H1 (cell line): ENCODE measurements at regions not wholly inside any gene's neighbourhood (a gene's known extent, or its start where the extent isn't known, plus 50 kb on each side); places are given as distances from the start of the nearest gene placed in this dataset.

Experiments used
- CTCF ChIA-PET: fragments of 300-600 bp; sonication (Branson Sonifier 250); formaldehyde crosslinking; loops from one replicate; lab custom pipeline; 2021; ENCODE audit not compliant: partially characterized antibody; lab: Charles Lee
- POLR2A ChIA-PET: fragments of 300-600 bp; sonication (Branson Sonifier 250); formaldehyde crosslinking; loops from one replicate; lab custom pipeline; 2021; ENCODE audit warnings: inconsistent platforms; ENCODE audit not compliant: partially characterized antibody; lab: Charles Lee
- DNase-seq, 2 experiments: peaks; one replicate each; pipeline versions ENCODE4 v3.0.0 to v3.0.0-alpha.2; 2010 to 2022; ENCODE audit warnings: low spot score in 2 of 2, low read depth in 1 of 2, mixed read lengths in 1 of 2
- FAIRE-seq: peaks from 2 replicates; lab custom pipeline; 2011; peaks lifted over from hg19 to GRCh38; lab: Jason Lieb, UNC
- H2AFZ ChIP-seq: 2 replicates; pipeline ENCODE4 v1.8.1; 2012; ENCODE audit warnings: low read length, inconsistent platforms
- H2AK5ac ChIP-seq: 2 replicates; pipeline ENCODE4 v1.6.1; 2013; ENCODE audit warnings: low read depth, low read length
- H2BK120ac ChIP-seq: replicated peaks from 2 replicates; pipeline ENCODE3; 2013; ENCODE audit warnings: low read depth, low read length, inconsistent platforms
- H2BK12ac ChIP-seq: 2 replicates; pipeline ENCODE4 v1.6.1; 2013; ENCODE audit warnings: low read depth, low read length
- H2BK15ac ChIP-seq: 2 replicates; pipeline ENCODE4 v1.6.1; 2013; ENCODE audit warnings: low read length
- H2BK20ac ChIP-seq: 2 replicates; pipeline ENCODE4 v1.6.1; 2013; ENCODE audit warnings: low read length
- H2BK5ac ChIP-seq: 2 replicates; pipeline ENCODE4 v1.6.1; 2013; ENCODE audit warnings: low read depth, low read length
- H3K14ac ChIP-seq: 2 replicates; pipeline ENCODE4 v1.6.1; 2013; ENCODE audit warnings: inconsistent platforms; ENCODE audit not compliant: insufficient read length
- H3K18ac ChIP-seq: 2 replicates; pipeline ENCODE4 v1.6.1; 2013; ENCODE audit warnings: low read length; ENCODE audit errors: extremely low read depth
- H3K23ac ChIP-seq: 2 replicates; pipeline ENCODE4 v1.6.1; 2013; ENCODE audit warnings: inconsistent platforms; ENCODE audit not compliant: insufficient read length
- H3K23me2 ChIP-seq: 2 replicates; pipeline ENCODE4 v1.6.1; 2013; ENCODE audit warnings: low read depth, low read length
- H3K27ac ChIP-seq: 2 replicates; pipeline ENCODE4 v1.6.1; 2011; ENCODE audit warnings: low read depth, low read length, inconsistent platforms
- H3K27me3 ChIP-seq, 4 experiments: replicated peaks in 1 of 4; 1 replicate in 1 of 4; 2 replicates in 3 of 4; pipeline versions ENCODE4 v1.6.1 to v1.8.1; 2011 to 2013; ENCODE audit warnings: low read length in 3 of 4, mild to moderate bottlenecking in 3 of 4, inconsistent platforms in 2 of 4, mixed read lengths in 2 of 4, moderate library complexity in 1 of 4; ENCODE audit not compliant: control insufficient read depth in 3 of 4, insufficient read depth in 3 of 4; ENCODE audit errors: extremely low read depth in 1 of 4
- H3K36me3 ChIP-seq, 4 experiments: 2 replicates each; pipeline versions ENCODE4 v1.6.1 to v1.8.1; 2011 to 2013; ENCODE audit warnings: mild to moderate bottlenecking in 4 of 4, low read length in 3 of 4, moderate library complexity in 2 of 4, control low read depth in 1 of 4, inconsistent platforms in 1 of 4; ENCODE audit not compliant: insufficient read depth in 4 of 4, control insufficient read depth in 2 of 4
- H3K4ac ChIP-seq: replicated peaks from 2 replicates; pipeline ENCODE3; 2013; ENCODE audit warnings: low read length, low read depth, mixed read lengths, inconsistent platforms; ENCODE audit not compliant: insufficient read length
- H3K4me1 ChIP-seq, 4 experiments: replicated peaks in 1 of 4; 1 replicate in 1 of 4; 2 replicates in 3 of 4; pipeline versions ENCODE4 v1.6.1 to v1.8.1; 2011 to 2013; ENCODE audit warnings: low read length in 3 of 4, inconsistent platforms in 2 of 4, mixed read lengths in 1 of 4; ENCODE audit not compliant: insufficient read depth in 4 of 4, control insufficient read depth in 3 of 4
- H3K4me2 ChIP-seq, 2 experiments: 2 replicates each; pipeline versions ENCODE4 v1.6.1 to v1.8.1; 2011 to 2013; ENCODE audit warnings: low read depth in 2 of 2, low read length in 2 of 2, control low read depth in 1 of 2, inconsistent platforms in 1 of 2, mild to moderate bottlenecking in 1 of 2; ENCODE audit not compliant: insufficient read depth in 1 of 2
- H3K4me3 ChIP-seq, 4 experiments: fragments of 200-600, 300-600 bp in 1 of 4; sonication (generic), shearing (Covaris generic), sonication (Bioruptor Twin) in 1 of 4; 2 replicates each; pipeline versions ENCODE4 v1.5.1 to v1.8.1; 2011 to 2016; ENCODE audit warnings: low read length in 4 of 4, low read depth in 3 of 4, control low read depth in 2 of 4, inconsistent platforms in 2 of 4, mild to moderate bottlenecking in 2 of 4, mixed read lengths in 1 of 4, moderate library complexity in 1 of 4; ENCODE audit not compliant: insufficient read depth in 2 of 4; ENCODE audit errors: extremely low read depth in 1 of 4
- H3K56ac ChIP-seq: replicated peaks from 2 replicates; pipeline ENCODE3; 2013; ENCODE audit warnings: low read depth, mild to moderate bottlenecking, mixed read lengths, low read length, inconsistent platforms; ENCODE audit not compliant: insufficient read length
- H3K79me1 ChIP-seq: 2 replicates; pipeline ENCODE4 v1.6.1; 2013; ENCODE audit warnings: low read depth, low read length, control low read depth
- H3K79me2 ChIP-seq, 2 experiments: 2 replicates each; pipeline versions ENCODE4 v1.6.1 to v1.8.1; 2012 to 2013; ENCODE audit warnings: low read length in 2 of 2, mild to moderate bottlenecking in 2 of 2, inconsistent platforms in 1 of 2; ENCODE audit not compliant: insufficient read depth in 2 of 2, control insufficient read depth in 1 of 2
- H3K9ac ChIP-seq, 4 experiments: replicated peaks in 1 of 4; 1 replicate in 1 of 4; 2 replicates in 3 of 4; pipeline versions ENCODE4 v1.6.1 to v1.8.1; 2011 to 2013; ENCODE audit warnings: low read depth in 3 of 4, low read length in 3 of 4, control low read depth in 2 of 4, mild to moderate bottlenecking in 2 of 4, moderate library complexity in 2 of 4, inconsistent platforms in 1 of 4; ENCODE audit errors: extremely low read depth in 1 of 4
- H3K9me3 ChIP-seq, 2 experiments: 2 replicates each; pipeline versions ENCODE4 v1.6.1 to v1.8.1; 2012 to 2013; ENCODE audit warnings: mild to moderate bottlenecking in 2 of 2, moderate library complexity in 2 of 2, control low read depth in 1 of 2, inconsistent platforms in 1 of 2, low read depth in 1 of 2, low read length in 1 of 2, mixed read lengths in 1 of 2; ENCODE audit not compliant: insufficient read depth in 2 of 2
- H4K20me1 ChIP-seq, 2 experiments: replicated peaks in 1 of 2; 2 replicates each; pipeline versions ENCODE3 to v1.8.1; 2011 to 2013; ENCODE audit warnings: inconsistent platforms in 2 of 2, low read length in 2 of 2, mild to moderate bottlenecking in 1 of 2; ENCODE audit not compliant: insufficient read depth in 2 of 2, control insufficient read depth in 1 of 2
- H4K5ac ChIP-seq: 2 replicates; pipeline ENCODE4 v1.6.1; 2013; ENCODE audit warnings: low read length, low read depth, mixed read lengths, inconsistent platforms; ENCODE audit not compliant: insufficient read length
- H4K8ac ChIP-seq: 2 replicates; pipeline ENCODE4 v1.8.0; 2013; ENCODE audit warnings: mild to moderate bottlenecking, moderate library complexity, low read length, inconsistent platforms; ENCODE audit not compliant: insufficient read depth; ENCODE audit errors: extremely low read depth
- H4K91ac ChIP-seq: replicated peaks from 2 replicates; pipeline ENCODE3; 2013; ENCODE audit warnings: low read length, mixed read lengths, inconsistent platforms; ENCODE audit not compliant: insufficient read length
- CHD1 ChIP-seq: IDR thresholded peaks from 2 replicates; pipeline ENCODE4 v1.6.1; 2012; ENCODE audit warnings: low read depth, low read length, improper control_type of control experiment
- CTBP2 ChIP-seq: IDR thresholded peaks from 2 replicates; pipeline ENCODE4 v1.7.0; 2011; ENCODE audit warnings: borderline replicate concordance, mild to moderate bottlenecking, moderate library complexity, mixed read lengths, low read length; ENCODE audit not compliant: insufficient read depth, insufficient read length
- RBBP5 ChIP-seq: IDR thresholded peaks from 2 replicates; pipeline ENCODE4 v1.7.1; 2012; ENCODE audit warnings: low read depth, mild to moderate bottlenecking, inconsistent platforms, low read length, moderate library complexity, borderline replicate concordance
- WGBS, 2 experiments: shearing (Covaris generic) in 1 of 2; methylation state at CpG; one replicate each; pipeline versions ENCODE4 v1.1.6 to v1.1.7; 2013 to 2015; ENCODE audit warnings: low lambda C conversion rate in 2 of 2, mixed read lengths in 2 of 2, inconsistent platforms in 1 of 2, low coverage in 1 of 2, missing lambda C conversion rate in 1 of 2; ENCODE audit not compliant: insufficient replicate concordance in 2 of 2, insufficient coverage in 1 of 2, insufficient read length in 1 of 2; ENCODE audit errors: extremely low coverage in 1 of 2, missing lambda C conversion rate in 1 of 2; 5-methylcytosine and 5-hydroxymethylcytosine counted together

DNA sequence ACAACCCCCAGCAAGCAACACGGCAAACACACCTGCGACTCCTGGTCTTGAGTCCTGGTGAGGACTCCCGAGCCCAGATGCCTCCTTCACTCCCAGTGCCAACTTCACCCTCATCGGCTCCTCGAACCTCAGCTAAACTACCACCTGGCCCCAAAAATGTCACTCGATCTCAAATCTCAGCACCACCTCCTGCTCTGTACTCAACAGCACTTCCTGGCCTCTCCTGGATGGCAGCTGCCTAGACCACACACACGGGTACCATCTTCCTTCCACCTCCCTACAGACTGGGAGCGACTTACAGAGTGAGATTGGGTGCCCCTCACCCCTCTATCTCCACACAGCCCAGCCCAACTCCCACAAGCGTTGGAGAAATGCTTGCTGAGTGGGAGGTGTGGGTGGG, 123.9 kb upstream of the MGMT start:
- no peak for FAIRE-seq
- Histone ChIP-seq H4K20me1 (no peaks in the 10 kb centered on the region), H2BK5ac (no peak overlapping the region), H4K8ac (no peak overlapping the region), H2BK12ac (no peak overlapping the region), H3K79me2 (no peaks in the 10 kb centered on the region), H2BK120ac (no peak overlapping the region), H3K56ac (no peak overlapping the region), H2AFZ (no peak overlapping the region), H3K79me1 (no peaks in the 10 kb centered on the region), H3K27ac (no peak overlapping the region), H3K36me3 (no peaks in the 10 kb centered on the region), H3K9me3 (no peaks in the 10 kb centered on the region), H3K27me3 (no peaks in the 10 kb centered on the region), H3K4me3 (no peak overlapping the region), H3K23me2 (no peaks in the 10 kb centered on the region; the same call in 1 of the 2 replicates), H3K14ac (no peak overlapping the region), H3K4ac (no peak overlapping the region), H2BK15ac (no peak overlapping the region), H2AK5ac (no peak overlapping the region), H3K4me2 (no peak overlapping the region), H3K23ac (no peak overlapping the region), H2BK20ac (no peak overlapping the region), H3K9ac (no peak overlapping the region), H4K5ac (no peak overlapping the region), H3K4me1 (no peaks in the 10 kb centered on the region), H3K18ac (no peak overlapping the region), H4K91ac (no peak overlapping the region)
- WGBS, 2 experiments: 93% methylated on average over 9 of the region's 9 CpGs; no CpG with 5 or more reads in 1 of the 2 experiments
- POLR2A ChIA-PET: no interaction called here
- CTCF ChIA-PET: interaction anchor here (0.6 to 1.5 kb wide), 3 partner anchors 11 to 309 kb away, joined by 3 to 5 read pairs (median 3); no protein-coding TSS in a partner anchor
- TF ChIP-seq RBBP5: no peak
- no peak for TF ChIP-seq CTBP2
- no peak for TF ChIP-seq CHD1
- DNase-seq: no peak
